ENCODE measurements at regions not wholly inside any gene's neighbourhood (a gene's known extent, or its start where the extent isn't known, plus 50 kb on each side); places are given as distances from the start of the nearest gene placed in this dataset.

DNA sequence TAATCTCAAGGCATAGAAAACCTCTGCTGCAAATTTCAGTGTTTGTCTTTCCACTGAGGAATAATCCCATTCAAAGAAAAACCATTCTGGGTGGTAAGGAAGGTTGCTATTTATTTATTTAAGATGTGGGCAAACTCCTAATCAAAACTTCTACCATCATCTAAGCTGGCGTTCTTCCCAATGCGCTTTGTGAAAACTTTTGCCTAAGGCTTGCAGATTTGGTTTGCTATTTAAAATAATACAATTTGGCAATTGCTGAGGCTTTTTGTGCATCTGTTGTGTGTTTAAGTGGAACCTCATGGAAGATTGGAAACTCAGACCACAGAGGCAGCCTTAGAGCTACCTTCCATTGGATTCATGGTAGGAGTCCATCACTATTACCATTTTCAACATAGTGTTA lies 309.0 kb downstream of the BLID start:
- DNase-seq (ENCODE audit: low spot score in 2 of 2), result no peak
- Mint-ChIP-seq H3K9me3 (peaks cover 5 to 11% of the 10 kb centered on the region in 2 donors), H3K36me3 (peaks cover 0 to 5% of the 10 kb centered on the region in 2 donors), H3K27ac (no peak overlapping the region)
- no peak for ATAC-seq

DNA sequence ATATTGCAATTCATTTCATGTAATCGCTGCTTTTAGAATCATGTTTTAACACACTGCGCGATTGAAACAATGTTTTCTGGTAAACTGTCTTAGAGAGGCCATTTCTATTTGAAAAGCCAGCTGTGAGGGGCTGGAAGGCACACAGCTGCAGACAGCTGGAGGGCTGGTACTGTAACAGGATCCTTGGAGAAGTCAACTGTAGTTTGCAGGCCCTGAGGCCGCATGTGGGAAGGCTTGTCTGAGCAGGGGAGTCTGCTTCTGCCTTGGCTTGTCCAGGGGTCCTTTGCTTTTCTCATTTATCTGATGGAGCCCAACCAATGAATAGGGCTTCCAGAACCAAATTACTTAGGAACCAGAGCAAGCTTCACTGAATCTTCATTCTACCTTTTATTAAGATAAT lies 313.5 kb downstream of the BLID start:
- no peak for ATAC-seq
- no peak for DNase-seq (ENCODE audit: low spot score in 2 of 2)
- Mint-ChIP-seq H3K36me3 (no peaks in the 10 kb centered on the region), H3K9me3 (peaks cover 0 to 7% of the 10 kb centered on the region in 2 donors), H3K27ac (no peak overlapping the region)

DNA sequence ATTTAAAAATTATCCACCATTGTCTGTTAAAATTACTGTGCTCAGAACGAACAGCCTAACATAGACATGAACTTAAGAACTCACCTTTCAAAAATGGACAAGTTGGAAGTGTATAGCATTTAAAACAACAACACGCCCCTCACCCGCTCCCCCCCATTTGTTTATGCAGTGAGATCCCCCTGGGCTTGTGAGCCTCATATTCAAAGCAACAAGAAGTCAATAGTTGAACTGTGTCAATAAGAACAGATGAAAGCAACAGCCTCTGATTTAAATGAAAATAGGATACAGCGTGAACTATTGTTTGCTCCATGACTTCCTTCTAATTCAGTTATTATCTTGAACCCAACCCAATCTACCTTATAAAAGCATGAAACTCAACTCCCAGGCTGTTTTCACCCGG lies 314.2 kb downstream of the BLID start:
- H3K36me3 Mint-ChIP-seq, result no peaks in the 10 kb centered on the region
- peaks cover 0 to 7% of the 10 kb centered on the region in 2 donors for H3K9me3 Mint-ChIP-seq
- ATAC-seq, result no peak
- no peak overlapping the region for H3K27ac Mint-ChIP-seq
- no peak for DNase-seq (ENCODE audit: low spot score in 2 of 2)

DNA sequence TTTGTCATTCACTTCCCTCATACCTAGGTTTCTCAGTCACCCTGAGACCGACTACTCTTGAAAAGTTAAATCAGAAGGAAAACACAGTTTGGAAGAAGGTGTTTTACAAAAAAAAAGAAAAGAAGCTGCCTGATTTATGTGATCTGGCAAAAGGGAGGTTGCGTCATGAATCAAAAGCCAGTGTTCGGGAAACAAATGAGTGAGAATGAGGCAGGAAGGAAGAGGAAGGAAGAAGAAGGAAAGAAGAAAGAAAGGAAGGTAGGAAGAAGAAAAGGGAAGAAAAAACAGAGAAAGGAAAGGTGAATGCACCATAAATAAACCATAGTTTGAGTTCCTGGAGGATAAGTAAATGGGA lies 314.6 kb downstream of the BLID start:
- DNase-seq (ENCODE audit: low spot score in 2 of 2), result no peak
- ATAC-seq, result no peak
- H3K36me3 Mint-ChIP-seq, result no peaks in the 10 kb centered on the region
- H3K27ac Mint-ChIP-seq, result no peak overlapping the region
- H3K9me3 Mint-ChIP-seq, result peaks cover 0 to 7% of the 10 kb centered on the region in 2 donors

DNA sequence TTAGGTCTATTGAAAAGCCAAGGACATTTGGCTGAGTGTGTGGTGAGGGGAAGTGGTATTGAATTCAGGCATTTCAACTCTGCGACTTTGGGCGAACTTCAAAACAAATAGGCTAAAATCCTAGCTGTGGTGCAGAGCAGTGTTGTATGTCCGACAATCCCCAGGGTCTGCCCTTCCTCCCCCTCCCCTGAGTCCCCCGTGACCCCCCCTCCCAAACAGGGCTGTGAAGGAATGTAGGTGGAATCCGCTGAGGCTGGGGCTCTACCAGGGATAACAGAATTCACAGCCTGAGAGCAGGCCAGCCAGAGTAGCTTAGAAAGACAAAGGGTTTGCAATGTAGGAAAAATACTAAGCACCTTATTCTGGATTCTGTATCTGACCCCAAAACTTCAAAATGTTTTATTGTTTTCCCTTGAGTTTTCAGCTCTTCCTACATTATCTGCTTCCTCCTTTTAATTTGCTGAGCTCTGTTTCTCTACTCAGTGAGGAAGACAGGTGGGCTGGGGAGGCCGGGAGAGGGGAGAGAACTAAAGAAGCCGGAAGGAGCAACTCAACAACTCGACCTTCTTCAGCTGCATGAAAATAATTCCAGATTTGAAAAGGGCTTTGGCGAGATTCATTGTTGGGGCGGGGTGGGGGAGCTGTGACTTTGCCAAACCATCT lies 315.2 kb downstream of the BLID start:
- H3K9me3 Mint-ChIP-seq, result peaks cover 0 to 7% of the 10 kb centered on the region in 2 donors
- no peak overlapping the region for H3K27ac Mint-ChIP-seq
- H3K36me3 Mint-ChIP-seq, result no peaks in the 10 kb centered on the region
- DNase-seq (ENCODE audit: low spot score in 2 of 2), result no peak
- no peak for ATAC-seq

DNA sequence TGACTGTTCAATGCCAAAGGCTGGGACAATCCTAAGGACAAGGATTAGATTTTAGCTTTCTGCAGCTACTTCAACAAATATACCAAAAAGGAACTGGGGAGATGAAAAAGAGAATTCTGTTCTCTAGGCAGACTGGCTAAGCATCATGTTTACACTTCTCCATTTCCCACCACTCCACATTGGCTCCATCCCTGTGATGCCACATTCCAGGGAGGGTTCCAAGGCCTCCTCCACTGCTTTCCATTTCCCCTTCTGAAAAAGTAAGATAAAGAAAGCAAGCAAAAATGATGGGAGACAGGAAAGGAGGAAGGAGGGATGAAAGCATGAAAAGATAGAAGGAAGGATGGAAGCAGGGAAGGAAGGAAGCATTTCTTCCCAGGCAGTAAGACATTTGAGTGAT lies 315.8 kb downstream of the BLID start:
- no peak for ATAC-seq
- no peak for DNase-seq (ENCODE audit: low spot score in 2 of 2)
- no peaks in the 10 kb centered on the region for H3K36me3 Mint-ChIP-seq
- peaks cover 0 to 7% of the 10 kb centered on the region in 2 donors for H3K9me3 Mint-ChIP-seq
- H3K27ac Mint-ChIP-seq, result no peak overlapping the region

DNA sequence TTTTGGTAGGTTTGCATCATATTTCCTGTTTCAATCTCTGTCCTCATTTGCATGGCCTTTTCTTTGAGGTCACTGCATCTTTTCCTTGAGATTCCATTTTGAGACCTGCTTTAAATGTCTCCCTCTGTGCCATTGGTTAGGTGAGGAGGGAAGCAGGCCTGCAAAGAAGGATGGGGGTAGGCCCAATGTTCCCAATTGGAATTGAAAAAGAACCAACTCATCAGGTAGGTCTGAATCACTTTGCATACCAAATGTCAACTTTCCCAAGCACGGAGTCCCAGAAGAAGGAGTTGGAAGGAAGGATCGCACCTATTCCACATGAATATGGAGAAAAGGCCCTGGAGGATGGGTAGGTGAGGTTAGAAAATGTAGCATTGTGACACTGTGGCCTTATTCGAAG lies 318.5 kb downstream of the BLID start:
- DNase-seq (ENCODE audit: low spot score in 2 of 2) (no peak), ATAC-seq (no peak)
- Mint-ChIP-seq H3K9me3 (peaks cover 0 to 7% of the 10 kb centered on the region in 2 donors), H3K27ac (no peak overlapping the region), H3K36me3 (no peaks in the 10 kb centered on the region)

DNA sequence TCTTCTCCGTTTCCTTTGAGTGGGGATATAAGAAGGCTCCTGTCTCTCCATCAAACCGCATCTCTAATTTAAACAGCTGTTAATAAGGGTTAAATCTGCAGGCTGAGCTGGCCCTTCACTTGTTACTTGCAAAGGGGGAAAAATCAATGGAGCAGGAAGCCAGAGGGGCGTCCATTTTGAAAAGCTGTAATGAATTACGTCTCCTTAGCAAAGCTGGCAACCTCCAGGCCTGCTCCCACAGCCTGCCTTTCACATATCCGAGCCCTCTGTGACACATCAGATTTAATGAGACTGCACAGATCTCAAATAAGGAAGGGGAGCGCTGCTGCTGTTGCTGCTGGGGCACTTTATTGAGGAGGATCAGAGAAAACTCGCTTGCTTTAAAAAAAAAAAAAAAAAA lies 320.8 kb downstream of the BLID start:
- H3K9me3 Mint-ChIP-seq, result peaks cover 0 to under 1% of the 10 kb centered on the region in 2 donors

DNA sequence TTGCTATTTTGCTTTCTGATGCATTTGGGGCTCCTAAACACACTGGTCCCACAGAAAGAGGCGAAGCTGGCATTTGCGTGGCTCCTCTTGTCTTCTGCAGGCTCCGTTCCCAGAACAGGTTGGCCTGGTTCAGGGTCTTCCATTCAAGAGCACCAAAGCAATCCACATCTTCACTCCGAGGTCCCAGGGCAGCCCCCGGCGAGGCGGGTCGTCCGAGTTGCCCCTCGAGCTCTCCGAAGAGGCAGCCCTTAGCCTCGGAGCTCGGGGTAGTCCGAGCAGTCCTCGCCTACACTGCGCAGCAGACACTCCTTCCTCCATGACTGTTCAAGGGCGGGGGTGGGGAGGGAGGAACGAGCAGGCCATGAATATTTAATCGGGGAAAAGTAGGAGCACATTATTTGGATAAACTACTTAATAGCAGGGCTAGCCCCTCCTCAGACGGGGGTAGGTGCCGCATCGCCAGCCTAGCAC lies 321.3 kb downstream of the BLID start:
- Mint-ChIP-seq H3K27ac (no peak overlapping the region), H3K36me3 (no peaks in the 10 kb centered on the region), H3K9me3 (no peaks in the 10 kb centered on the region)
- ATAC-seq (no peak), DNase-seq (ENCODE audit: low spot score in 2 of 2) (no peak)

More for the DNA sequence above, 320.8 kb downstream of the BLID start:
- Mint-ChIP-seq H3K36me3 (no peaks in the 10 kb centered on the region), H3K27ac (no peak overlapping the region)
- ATAC-seq (no peak), DNase-seq (ENCODE audit: low spot score in 2 of 2) (no peak)

DNA sequence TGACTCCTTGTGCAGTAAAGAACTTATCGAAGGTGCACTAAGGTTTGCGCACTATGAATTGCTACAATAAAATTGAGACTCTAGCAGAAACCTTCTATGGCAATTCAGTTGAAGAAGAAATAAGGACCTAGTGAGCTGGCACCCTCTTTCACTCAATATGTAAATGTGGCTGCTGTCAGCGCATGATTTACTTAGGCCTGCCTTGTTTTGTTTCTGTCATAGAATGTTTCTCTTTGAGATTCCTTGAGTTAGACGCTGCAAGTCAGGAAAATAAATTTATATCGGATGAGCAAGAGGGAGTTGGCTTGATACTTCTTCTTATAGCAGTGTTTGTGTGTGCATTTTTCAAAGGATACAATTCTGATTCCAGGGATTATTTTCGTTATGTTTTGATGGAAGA lies 322.1 kb downstream of the BLID start:
- no peak for ATAC-seq

DNA sequence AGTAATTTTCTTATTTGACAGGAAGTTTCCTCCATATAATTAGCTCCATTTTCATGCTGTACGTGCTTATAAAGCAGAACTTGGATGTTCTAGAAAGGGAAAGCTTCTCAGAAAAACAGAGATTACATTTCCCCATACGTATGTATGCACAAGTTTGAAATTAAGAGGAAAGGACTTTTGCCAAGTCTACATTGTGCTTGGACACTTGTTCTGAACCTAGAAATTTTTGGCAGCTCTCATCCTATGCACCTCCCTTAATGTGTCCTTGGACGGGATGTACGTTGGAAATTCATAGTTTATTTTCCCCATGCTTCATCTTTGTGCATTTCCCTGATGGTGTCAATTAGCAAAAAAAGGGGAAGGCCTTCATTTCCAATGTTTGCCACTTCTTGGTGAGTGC lies 322.7 kb downstream of the BLID start:
- ATAC-seq (no peak), DNase-seq (ENCODE audit: low spot score in 2 of 2) (no peak)
- Mint-ChIP-seq H3K36me3 (no peaks in the 10 kb centered on the region), H3K27ac (no peak overlapping the region), H3K9me3 (no peaks in the 10 kb centered on the region)

More for the DNA sequence above, 322.1 kb downstream of the BLID start:
- Mint-ChIP-seq H3K36me3 (no peaks in the 10 kb centered on the region), H3K9me3 (no peaks in the 10 kb centered on the region), H3K27ac (no peak overlapping the region)
- DNase-seq (ENCODE audit: low spot score in 2 of 2), result no peak

DNA sequence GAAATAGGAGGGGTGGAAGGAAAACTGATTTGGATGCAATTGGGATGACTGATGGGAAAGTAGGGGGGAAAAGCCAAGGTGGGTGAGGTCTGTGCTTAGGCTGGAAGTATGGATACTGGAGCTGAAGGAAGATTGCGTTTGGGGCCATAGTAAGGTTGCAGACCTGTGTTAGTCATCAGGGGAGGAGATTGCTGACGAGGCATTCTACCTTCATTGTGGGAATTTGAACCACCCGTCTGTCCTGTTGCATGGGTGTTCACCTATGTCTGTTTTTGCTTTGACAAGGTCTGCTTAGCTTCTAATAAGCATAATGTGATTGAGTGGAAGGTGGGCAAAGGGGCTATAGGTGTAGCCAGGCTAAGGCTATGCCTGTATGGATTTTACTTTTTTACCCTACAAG lies 323.8 kb downstream of the BLID start:
- ATAC-seq (no peak), DNase-seq (ENCODE audit: low spot score in 2 of 2) (no peak)
- Mint-ChIP-seq H3K27ac (no peak overlapping the region), H3K36me3 (peaks cover 0 to 5% of the 10 kb centered on the region in 2 donors), H3K9me3 (peaks cover 0 to 3% of the 10 kb centered on the region in 2 donors)

DNA sequence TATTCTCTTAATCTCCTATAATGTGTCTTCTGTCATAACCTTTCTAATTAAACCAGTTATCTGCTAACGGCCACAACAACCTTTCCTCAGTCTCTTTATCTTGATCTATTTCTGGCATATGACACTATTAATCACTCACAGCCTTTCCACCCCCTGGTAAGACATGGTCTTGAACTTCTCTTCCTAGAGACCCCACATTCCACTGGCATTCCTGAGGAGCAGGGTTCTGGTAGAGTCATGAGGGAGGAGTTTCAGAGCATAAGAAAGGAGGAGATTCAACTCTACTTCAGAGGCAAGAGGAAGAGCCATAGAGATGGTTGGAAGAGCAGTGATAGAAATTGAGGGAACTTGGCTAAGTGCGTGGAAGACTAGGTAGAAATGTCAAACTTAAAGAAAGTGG lies 325.6 kb downstream of the BLID start:
- ATAC-seq (no peak), DNase-seq (ENCODE audit: low spot score in 2 of 2) (no peak)
- peaks cover 0 to 14% of the 10 kb centered on the region in 2 donors for H3K36me3 Mint-ChIP-seq
- peaks cover 5 to 9% of the 10 kb centered on the region in 2 donors for H3K9me3 Mint-ChIP-seq
- H3K27ac Mint-ChIP-seq, result no peak overlapping the region

DNA sequence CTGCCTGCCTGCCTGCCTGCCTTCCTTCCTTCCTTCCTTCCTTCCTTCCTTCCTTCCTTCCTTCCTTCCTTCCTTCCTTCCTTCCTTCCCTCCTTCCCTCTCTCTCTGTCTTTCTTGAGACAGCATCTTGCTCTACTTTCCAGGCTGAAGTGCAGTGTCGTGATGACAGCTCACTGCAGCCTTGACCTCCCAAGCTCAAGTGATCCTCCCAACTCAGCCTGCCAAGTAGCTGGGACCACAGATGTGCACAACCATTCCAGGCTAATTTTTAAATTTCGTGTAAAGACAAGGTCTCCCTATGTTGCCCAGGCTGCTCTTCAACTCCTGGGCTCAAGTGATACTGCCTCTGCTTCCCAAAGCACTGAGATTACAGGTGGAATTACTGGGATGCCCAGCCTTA lies 328.2 kb upstream of the SORL1-AS1 start:
- Mint-ChIP-seq H3K27ac (no peak overlapping the region), H3K9me3 (peaks cover 0 to 5% of the 10 kb centered on the region in 2 donors), H3K36me3 (no peaks in the 10 kb centered on the region)
- DNase-seq (ENCODE audit: low spot score in 2 of 2), result no peak
- ATAC-seq, result no peak

DNA sequence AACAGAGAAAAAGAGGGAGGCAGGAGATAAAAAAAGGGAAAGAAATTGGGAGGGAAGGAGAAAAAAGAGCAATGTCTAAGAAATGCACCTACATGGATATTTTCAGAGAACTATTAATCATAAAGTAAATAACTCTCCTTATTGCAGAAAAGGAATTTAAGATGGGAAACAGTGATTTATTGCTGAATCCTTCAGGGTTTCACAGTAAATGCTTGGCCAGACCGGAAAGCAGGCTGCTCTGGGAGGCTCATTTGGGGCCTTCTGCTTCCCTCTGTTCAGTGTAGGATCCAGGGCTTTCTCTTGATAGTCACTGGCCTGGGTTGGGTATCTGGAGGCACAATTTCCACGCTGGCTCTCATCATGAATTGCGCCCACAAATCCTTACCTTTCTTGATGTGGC lies 324.3 kb upstream of the SORL1-AS1 start:
- no peaks in the 10 kb centered on the region for H3K36me3 Mint-ChIP-seq
- no peaks in the 10 kb centered on the region for H3K9me3 Mint-ChIP-seq
- no peak overlapping the region for H3K27ac Mint-ChIP-seq
- ATAC-seq (no peak), DNase-seq (ENCODE audit: low spot score in 2 of 2) (no peak)

DNA sequence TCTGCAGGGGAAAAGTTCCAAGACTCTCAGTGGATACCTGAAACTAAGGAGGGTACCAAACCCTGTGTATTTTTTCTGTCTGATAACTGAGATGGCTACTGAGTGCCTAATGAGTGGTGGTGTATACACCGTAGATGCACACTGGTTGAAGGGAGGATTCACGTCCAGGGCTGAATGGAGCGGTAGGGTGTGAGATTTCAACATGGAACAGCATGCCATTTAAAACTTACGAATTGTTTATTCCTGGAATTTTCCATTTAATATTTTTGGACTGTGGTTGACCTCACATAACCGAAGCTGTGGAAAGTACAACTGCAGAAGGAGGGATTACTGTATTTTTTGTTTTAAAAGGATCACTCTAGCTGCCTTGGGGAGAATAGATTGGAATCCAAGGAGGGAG lies 322.5 kb upstream of the SORL1-AS1 start:
- Mint-ChIP-seq H3K36me3 (no peaks in the 10 kb centered on the region), H3K9me3 (no peaks in the 10 kb centered on the region), H3K27ac (no peak overlapping the region)
- no peak for DNase-seq (ENCODE audit: low spot score in 2 of 2)
- ATAC-seq, result no peak

DNA sequence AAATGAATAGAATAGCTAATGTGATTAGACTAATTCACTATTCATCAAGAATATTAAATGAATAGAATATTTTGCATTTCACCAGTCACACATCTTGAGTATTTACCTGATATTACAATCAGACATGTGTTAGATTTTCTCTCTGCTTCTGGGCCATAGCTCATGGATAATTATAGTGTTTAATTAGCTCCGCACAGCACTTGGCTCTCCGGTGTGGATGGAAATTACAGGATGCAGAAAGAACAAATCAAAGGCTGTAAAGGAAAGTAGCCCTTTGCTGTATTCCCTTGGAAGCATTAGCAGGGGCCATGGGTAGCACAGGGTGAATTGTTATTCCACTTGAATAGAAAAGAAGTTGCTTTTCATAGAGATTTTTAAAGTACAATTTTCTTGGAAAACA lies 320.3 kb upstream of the SORL1-AS1 start:
- no peak for ATAC-seq
- no peaks in the 10 kb centered on the region for H3K36me3 Mint-ChIP-seq
- H3K27ac Mint-ChIP-seq, result no peak overlapping the region
- no peaks in the 10 kb centered on the region for H3K9me3 Mint-ChIP-seq
- no peak for DNase-seq (ENCODE audit: low spot score in 2 of 2)

DNA sequence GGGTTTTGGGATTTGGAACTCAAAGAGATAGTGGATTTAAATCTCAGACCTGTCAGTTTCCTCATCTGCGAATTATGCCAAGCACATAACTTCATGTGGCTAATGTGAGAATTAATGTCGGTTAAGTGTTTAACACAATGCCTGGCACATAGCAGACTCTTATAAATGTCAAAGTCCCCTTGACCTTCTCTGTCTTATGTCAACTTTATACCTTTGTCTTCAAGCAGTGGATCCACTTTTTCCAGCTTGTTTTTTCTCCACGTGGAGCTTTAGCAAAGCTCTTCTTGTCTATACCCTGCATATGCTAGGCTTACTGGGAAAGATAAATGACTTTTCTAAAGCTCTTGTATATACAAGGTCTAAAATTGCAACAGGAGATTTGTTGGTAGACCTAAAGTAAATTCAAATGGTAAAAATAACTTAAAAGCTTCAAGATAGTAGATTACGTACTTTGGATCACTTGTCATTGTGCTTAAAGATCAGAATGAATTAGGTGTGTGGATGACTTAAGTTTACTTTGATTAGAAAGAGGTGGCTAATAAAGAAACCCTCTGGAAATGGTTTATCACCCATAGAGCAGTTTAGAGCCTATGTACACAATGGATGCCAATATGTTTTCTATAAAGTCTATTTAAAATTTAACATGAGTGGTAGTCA lies 318.3 kb upstream of the SORL1-AS1 start:
- Mint-ChIP-seq H3K36me3 (no peaks in the 10 kb centered on the region), H3K9me3 (no peaks in the 10 kb centered on the region), H3K27ac (no peak overlapping the region)
- DNase-seq (ENCODE audit: low spot score in 2 of 2), result no peak
- no peak for ATAC-seq
